ENCODE measurements at regions not wholly inside any gene's neighbourhood (a gene's known extent, or its start where the extent isn't known, plus 50 kb on each side); places are given as distances from the start of the nearest gene placed in this dataset.
"Not testable (repeated sequence)": the region's sequence is repeated elsewhere in the genome, so short reads cannot be mapped to it uniquely, and the experiment has no call there.

- intact Hi-C loops (cut with DNase I) = no loop called here
- no peak for DNase-seq
Observed at GRCh38 chr4:126448086-126448845, 1133.5 kb downstream of the FAT4 start.

DNA sequence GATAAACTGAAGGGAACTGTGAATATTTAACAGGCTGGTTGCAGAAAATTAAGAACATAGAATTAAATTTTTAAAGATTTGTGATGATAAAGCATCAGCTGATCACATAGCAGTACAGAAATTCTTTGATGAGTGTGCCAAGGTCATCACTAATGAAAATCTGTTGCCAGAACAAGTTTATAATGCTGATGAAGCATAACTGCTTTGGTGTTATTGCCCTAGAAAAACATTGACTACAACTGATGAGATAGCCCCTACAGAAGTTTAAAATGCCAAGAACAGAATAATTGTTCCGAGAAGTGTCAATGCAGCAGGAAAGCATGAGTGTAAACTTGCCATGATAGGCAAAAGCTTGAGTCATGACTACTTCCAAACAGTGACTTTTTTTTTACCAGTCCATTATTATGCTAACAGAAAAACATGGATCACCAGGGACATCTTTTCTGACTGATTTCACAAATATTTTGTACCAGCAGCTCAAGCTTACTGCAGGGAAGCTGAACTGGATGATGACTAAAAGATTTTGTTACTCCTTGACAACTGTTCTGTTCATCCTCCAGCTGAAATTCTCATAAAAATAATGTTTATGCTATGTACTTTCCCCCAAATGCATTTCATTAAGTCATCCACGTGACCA lies 1136.6 kb downstream of the FAT4 start:
- intact Hi-C loops (cut with DNase I) = no loop called here
- DNase-seq = no peak

GRCh38 chr4:126455865-126456264 lies 1141.1 kb downstream of the FAT4 start:
- intact Hi-C loops (cut with DNase I) = no loop called here
- no peak for DNase-seq

GRCh38 chr4:126458993-126459392 lies 1144.2 kb downstream of the FAT4 start:
- intact Hi-C loops (cut with DNase I) = no loop called here
- no peak for DNase-seq

DNA sequence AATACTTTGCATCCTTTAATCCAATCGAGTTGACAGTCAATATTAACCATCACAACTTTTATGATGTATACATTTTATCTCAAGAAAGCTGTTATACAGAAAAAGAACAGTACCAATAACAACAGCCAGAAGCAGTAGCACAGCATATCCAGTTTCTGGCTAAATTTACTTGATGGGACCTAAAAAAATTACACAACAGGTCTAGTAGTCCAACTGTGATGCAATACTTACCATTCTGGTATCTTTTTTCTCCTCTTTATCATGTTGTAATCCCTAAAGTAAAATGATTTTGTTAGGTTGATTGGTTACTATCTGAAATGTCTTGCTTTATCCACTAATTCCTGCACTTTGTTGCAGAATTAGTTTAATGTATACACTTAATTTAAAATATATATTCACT lies 1150.6 kb downstream of the FAT4 start:
- DNase-seq = no peak
- intact Hi-C loops (cut with DNase I) = no loop called here

- DNase-seq = no peak
- intact Hi-C loops (cut with DNase I) = no loop called here
Observed at GRCh38 chr4:126466848-126467247, 1152.1 kb downstream of the FAT4 start.

DNA sequence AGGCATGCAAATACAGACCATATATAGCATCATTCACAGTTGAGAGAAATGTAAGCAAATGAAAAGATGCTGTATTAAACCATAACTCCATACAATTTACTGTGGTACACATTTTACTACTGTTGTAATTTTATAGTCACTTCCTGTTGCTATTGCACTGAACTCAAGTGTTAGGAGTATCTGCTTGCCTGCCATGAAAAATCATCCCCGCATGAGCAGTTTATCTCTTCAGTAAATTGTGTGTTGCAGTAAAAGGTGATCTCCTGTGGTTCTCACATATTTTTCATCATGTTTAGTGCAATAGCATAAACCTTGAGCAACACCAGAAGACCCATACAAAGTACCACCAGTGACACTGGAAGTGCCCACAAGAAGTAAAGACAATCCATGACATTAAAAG lies 1153.4 kb downstream of the FAT4 start:
- DNase-seq = no peak
- intact Hi-C loops (cut with DNase I) = no loop called here

DNA sequence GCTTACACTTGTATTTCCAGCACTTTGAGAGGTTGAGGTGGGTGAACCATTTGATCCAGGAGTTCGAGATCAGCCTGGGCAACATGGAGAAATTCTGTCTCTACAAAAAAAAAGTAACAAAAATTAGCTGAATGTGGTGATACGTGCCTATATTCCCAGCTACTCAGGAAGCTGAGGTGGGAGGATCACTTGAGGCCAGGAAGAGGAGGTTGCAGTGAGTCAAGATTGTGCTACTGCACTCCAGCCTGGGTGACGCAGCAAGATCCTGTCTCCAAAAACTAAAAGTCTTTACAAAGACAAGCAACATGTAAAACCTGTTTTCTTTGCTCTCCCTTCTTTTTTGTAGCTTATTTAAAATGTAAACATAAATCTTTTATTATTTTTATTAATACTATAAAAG lies 1156.1 kb downstream of the FAT4 start:
- intact Hi-C loops (cut with DNase I) = no loop called here
- DNase-seq = no peak

DNA sequence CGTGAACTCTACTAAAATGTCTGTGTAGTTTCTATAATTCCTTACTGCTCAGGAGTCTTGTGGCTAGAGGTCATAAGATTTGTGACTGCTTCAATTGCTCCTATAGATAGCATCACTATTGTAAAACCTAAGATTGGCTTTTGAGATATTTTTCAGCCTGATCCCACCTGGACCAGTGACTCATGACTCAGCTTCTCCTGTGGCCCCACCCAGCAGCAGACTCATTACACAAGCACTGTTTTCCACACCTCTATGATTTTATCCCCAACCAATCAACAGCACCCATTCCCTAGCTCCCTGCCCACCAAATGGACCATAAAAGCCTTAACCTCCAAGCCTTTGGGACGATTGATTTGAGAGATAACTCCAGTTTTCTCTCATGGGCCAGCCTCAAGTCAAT lies 1157.0 kb upstream of the INTU start:
- no peak for DNase-seq
- intact Hi-C loops (cut with DNase I) = no loop called here

GRCh38 chr4:126479709-126480108 lies 1153.0 kb upstream of the INTU start:
- no peak for DNase-seq
- intact Hi-C loops (cut with DNase I) = no loop called here

DNA sequence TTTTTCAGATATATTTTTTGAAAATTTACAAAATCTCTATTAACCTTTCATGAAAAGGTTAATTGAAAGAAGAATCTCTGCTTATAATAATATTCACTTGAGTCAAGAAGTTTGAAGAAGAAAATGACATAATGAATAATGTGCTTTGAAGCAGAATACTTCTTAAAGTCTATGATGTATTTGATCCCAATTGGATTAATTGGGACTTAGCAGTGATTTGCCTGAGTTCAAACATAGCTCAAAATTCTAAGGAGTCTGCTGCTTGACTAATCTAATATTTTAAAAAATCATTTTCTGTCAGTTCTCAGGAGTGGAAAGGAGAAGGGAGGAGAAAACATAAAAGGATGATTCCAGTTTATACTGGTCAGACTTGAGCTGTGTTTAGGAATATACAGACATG lies 1150.4 kb upstream of the INTU start:
- intact Hi-C loops (cut with DNase I) = loop anchor here (1.0 kb wide), 1 partner anchor 40 kb away; no protein-coding TSS in a partner anchor
- no peak for DNase-seq

- intact Hi-C loops (cut with DNase I) = no loop called here
- no peak for DNase-seq
Observed at GRCh38 chr4:126486377-126486776, 1146.4 kb upstream of the INTU start.

DNA sequence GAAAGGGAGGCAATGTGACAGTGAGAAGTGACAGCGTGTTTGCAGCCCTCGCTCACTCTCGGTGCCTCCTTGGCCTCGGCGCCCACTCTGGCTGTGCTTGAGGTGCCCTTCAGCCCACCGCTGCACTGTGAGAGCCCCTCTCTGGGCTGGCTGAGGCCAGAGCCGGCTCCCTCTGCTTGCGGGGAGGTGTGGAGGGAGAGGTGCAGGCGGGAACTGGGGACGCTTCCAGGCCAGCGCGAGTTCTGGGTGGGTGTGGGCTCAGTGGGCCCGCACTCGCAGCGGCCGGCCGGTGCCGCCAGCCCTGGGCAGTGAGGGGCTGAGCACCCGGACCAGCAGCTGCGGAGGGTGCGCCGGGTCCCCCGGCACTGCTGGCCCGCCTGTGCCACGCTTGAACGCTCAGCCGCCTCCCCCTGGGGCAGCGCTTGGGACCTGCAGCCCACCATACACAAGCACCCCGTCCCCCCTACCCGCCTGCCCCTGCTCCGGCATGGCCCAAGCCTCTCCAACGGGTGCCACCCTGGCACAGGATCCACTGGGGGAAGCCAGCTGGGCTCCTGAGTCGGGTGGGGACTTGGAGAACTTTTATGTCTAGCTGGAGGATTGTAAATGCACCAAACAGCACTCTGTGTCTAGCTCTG lies 1142.8 kb upstream of the INTU start:
- intact Hi-C loops (cut with DNase I) = no loop called here
- DNase-seq = peak in 3 of 10 donors; percentile 66 to 85 (median 72)

DNA sequence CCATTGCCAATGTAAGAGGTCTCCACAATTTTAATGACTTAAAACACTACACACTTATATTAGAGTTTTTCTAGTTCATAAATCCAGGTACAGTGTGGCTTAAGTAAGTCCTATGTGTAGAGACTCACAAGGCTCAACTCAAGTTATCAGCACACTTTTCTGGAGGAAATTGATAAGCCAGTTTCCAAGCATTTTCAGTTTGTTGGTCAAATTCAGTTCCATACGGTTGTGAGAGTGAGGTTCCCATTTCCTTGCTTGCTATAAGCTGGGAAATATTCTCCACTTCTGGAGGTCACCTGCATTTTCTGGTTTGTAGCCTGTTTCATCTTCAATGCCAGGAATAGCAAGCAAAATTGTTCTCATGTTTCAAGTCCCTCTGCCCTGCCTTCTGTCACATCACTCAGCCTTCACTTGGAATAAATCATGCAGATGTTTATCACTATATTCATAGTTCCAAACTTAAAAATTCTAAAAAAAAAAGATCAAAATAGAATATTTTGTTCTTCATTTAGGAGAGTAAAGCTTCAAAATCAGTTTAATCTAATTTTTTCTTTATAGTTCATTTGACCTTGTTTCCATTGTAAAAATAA lies 1137.5 kb upstream of the INTU start:
- intact Hi-C loops (cut with DNase I) = no loop called here
- DNase-seq = no peak

- intact Hi-C loops (cut with DNase I) = no loop called here
Observed at GRCh38 chr4:126512979-126513378, 1119.8 kb upstream of the INTU start.

DNA sequence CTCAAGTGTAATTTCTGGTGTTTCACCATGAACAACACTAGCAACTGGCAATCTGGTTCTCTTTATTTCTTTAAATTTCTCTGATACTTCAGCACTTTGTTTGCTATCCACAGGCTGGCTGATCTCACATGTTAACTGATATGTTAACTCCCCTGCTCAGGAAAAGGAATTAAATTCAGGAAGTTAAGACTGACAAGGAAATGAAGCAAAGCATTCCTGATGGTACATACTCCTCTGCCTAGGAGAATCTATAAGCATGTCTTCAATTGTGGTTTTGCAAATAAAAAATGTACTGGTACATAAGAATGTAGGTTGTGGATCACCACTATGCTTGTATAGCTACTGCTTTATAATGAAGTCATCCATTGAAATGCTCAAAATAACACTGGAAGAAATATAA lies 1119.2 kb upstream of the INTU start:
- intact Hi-C loops (cut with DNase I) = no loop called here
- DNase-seq = no peak

More at GRCh38 chr4:126512979-126513378, 1119.8 kb upstream of the INTU start:
- DNase-seq = no peak

DNA sequence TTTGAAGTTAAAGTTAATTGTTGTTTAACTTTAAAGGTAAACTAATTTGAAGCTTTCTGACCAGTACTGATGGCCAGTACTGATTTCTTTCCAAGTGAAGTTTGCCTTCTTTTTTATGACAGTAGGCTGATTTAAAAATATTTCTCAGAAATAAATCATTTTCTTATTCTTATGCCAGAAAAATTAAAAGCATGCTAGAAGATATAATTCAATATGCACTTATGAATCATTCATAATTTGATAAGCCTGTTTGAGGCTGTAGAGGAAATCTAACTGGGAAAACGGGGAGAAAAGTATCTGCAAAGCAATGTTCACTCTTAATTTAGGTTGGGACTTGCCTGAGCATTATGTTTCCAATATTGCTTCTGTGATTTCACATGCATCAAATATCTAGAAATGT lies 1112.0 kb upstream of the INTU start:
- DNase-seq = no peak
- intact Hi-C loops (cut with DNase I) = no loop called here

- intact Hi-C loops (cut with DNase I); DNase-seq: not testable (repeated sequence)
Observed at GRCh38 chr4:126525400-126525799, 1107.4 kb upstream of the INTU start.

GRCh38 chr4:126526335-126526734 lies 1106.4 kb upstream of the INTU start:
- DNase-seq = no peak
- intact Hi-C loops (cut with DNase I) = no loop called here

DNA sequence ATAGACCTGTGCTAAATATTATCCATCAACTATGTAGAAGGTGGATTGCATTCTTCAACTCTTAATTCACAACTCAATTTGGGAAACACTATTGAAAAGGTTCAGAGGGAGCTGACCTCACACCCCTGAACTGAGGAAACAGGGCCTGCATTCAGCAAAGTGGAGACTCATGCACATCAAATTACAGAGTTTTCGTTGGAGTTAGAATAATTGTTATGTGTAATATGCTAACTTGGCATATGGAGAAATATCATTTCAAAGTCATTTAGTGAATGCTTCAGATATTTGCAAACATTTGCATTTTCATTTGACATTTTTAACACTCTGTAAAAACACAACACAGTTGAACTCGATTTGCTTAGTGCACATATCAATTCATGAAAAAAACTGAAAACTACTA lies 1102.8 kb upstream of the INTU start:
- intact Hi-C loops (cut with DNase I) = no loop called here
- no peak for DNase-seq

- intact Hi-C loops (cut with DNase I) = no loop called here
- no peak for DNase-seq
Observed at GRCh38 chr4:126530996-126531585, 1101.7 kb upstream of the INTU start.
